ENCODE measurements at regions not wholly inside any gene's neighbourhood (a gene's known extent, or its start where the extent isn't known, plus 50 kb on each side); places are given as distances from the start of the nearest gene placed in this dataset.
"Not testable (repeated sequence)": the region's sequence is repeated elsewhere in the genome, so short reads cannot be mapped to it uniquely, and the experiment has no call there.

GRCh38 chr2:15758848-15759247 lies 167.2 kb downstream of the DDX1 start:
- Mint-ChIP-seq H3K27ac (no peak overlapping the region), H3K36me3 (ENCODE audit: low read depth) (no peaks in the 10 kb centered on the region), H3K27me3 (no peaks in the 10 kb centered on the region), H3K4me3 (no peak overlapping the region), H3K9me3 (no peaks in the 10 kb centered on the region), H3K4me1 (ENCODE audit: low read depth) (no peaks in the 10 kb centered on the region)
- DNase-seq, result no peak
- TF ChIP-seq, protein P1, sequence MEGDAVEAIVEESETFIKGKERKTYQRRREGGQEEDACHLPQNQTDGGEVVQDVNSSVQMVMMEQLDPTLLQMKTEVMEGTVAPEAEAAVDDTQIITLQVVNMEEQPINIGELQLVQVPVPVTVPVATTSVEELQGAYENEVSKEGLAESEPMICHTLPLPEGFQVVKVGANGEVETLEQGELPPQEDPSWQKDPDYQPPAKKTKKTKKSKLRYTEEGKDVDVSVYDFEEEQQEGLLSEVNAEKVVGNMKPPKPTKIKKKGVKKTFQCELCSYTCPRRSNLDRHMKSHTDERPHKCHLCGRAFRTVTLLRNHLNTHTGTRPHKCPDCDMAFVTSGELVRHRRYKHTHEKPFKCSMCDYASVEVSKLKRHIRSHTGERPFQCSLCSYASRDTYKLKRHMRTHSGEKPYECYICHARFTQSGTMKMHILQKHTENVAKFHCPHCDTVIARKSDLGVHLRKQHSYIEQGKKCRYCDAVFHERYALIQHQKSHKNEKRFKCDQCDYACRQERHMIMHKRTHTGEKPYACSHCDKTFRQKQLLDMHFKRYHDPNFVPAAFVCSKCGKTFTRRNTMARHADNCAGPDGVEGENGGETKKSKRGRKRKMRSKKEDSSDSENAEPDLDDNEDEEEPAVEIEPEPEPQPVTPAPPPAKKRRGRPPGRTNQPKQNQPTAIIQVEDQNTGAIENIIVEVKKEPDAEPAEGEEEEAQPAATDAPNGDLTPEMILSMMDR (IDR thresholded peaks at IDR 0.05), result no peak
- Histone ChIP-seq H3K27me3 (ENCODE audit: control insufficient read depth in 1 of 2, insufficient read depth in 2 of 2, low read length in 2 of 2) (peaks cover 0 to 4% of the 10 kb centered on the region in 2 experiments), H3K27ac (ENCODE audit: low read depth in 1 of 2, low read length in 2 of 2) (no peak overlapping the region), H3K4me3 (ENCODE audit: low read length) (no peak overlapping the region), H3K9me3 (ENCODE audit: control insufficient read depth in 1 of 2, insufficient read depth in 1 of 2, low read length in 2 of 2) (peaks cover 0 to 13% of the 10 kb centered on the region in 2 experiments), H3K4me1 (ENCODE audit: insufficient read depth, low read length) (no peaks in the 10 kb centered on the region), H3K36me3 (ENCODE audit: insufficient read depth, low read length) (no peaks in the 10 kb centered on the region)
- no peak for ATAC-seq (ENCODE audit: poor library complexity)
- intact Hi-C loops (cut with DNase I, micrococcal nuclease), result no loop called here
- ChIA-PET POLR2A (no interaction called here), CTCF (no interaction called here)

DNA sequence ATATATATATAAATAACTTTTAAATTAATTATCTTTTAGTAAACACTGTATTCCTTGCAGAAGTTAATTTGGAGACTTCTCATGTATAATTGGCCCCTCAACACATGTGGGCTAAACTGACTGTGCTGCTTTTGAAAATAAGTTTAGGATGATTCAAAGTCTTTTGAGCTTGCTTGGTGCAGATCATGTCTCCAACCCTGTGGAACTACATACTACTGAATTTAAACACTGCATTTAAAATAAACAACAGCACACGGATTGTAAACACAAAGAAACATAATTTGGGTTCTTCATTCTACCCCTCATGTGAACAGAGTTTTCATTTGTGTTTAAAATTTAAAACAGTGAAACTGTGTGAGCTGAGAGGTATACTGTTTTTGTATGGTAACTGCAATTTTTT lies 167.7 kb downstream of the DDX1 start:
- no peaks in the 10 kb centered on the region for H3K9me3 Mint-ChIP-seq
- H3K27me3 Mint-ChIP-seq, result no peaks in the 10 kb centered on the region
- no peaks in the 10 kb centered on the region for H3K36me3 Mint-ChIP-seq (ENCODE audit: low read depth)
- POLR2A ChIA-PET, result no interaction called here
- ATAC-seq (ENCODE audit: poor library complexity), result no peak
- peaks cover 0 to 4% of the 10 kb centered on the region in 2 experiments for H3K27me3 ChIP-seq (ENCODE audit: control insufficient read depth in 1 of 2, insufficient read depth in 2 of 2, low read length in 2 of 2)
- CTCF ChIA-PET, result no interaction called here
- no peak for DNase-seq
- H3K4me3 Mint-ChIP-seq, result no peak overlapping the region
- H3K27ac ChIP-seq (ENCODE audit: low read depth in 1 of 2, low read length in 2 of 2), result no peak overlapping the region
- H3K4me3 ChIP-seq (ENCODE audit: low read length), result no peak overlapping the region
- H3K36me3 ChIP-seq (ENCODE audit: insufficient read depth, low read length), result no peaks in the 10 kb centered on the region
- peaks cover 0 to 8% of the 10 kb centered on the region in 2 experiments for H3K9me3 ChIP-seq (ENCODE audit: control insufficient read depth in 1 of 2, insufficient read depth in 1 of 2, low read length in 2 of 2)
- H3K27ac Mint-ChIP-seq, result no peak overlapping the region
- no peaks in the 10 kb centered on the region for H3K4me1 ChIP-seq (ENCODE audit: insufficient read depth, low read length)
- TF ChIP-seq, protein P1 (IDR thresholded peaks at IDR 0.05), result no peak
- no peaks in the 10 kb centered on the region for H3K4me1 Mint-ChIP-seq (ENCODE audit: low read depth)
- intact Hi-C loops (cut with DNase I, micrococcal nuclease), result no loop called here

- not testable (repeated sequence) for H3K27me3 Mint-ChIP-seq
Observed at GRCh38 chr2:15759791-15760190, 168.1 kb downstream of the DDX1 start.

DNA sequence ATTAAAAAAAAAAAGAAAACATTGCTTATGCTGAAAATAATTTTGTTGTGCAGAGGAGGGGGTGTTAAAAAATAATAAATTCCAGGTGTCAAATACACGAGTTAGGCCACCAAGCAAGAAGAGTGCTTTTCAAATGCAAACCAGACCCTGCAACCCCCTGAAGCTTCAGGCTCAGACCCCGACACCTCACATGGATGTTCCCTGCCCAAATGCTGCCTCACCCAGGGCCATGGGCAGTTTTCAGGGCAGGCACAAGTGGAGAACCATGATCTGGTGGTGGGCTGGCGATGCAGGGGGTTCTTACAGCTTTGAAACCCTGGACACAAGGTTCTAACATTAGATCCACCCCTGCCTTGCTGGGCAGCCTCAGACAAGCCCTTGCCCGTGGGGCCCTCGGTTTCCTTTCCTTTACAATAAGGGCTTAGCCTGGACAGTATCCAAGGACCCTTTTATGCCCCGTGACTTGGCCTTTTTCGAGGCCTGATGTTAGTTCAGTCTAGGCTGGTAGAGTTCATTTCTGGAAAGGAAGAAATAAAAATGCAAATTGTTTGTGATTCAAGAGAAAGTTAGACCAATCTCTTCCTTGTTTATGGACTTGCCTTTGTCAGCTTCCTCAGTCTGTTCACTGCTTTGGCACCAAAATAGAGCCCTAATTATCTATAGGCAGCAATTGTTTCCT lies 168.7 kb downstream of the DDX1 start:
- no peak for ATAC-seq (ENCODE audit: poor library complexity)
- Histone ChIP-seq H3K9me3 (ENCODE audit: control insufficient read depth in 1 of 2, insufficient read depth in 1 of 2, low read length in 2 of 2) (peaks cover 0 to 6% of the 10 kb centered on the region in 2 experiments), H3K36me3 (ENCODE audit: insufficient read depth, low read length) (no peaks in the 10 kb centered on the region), H3K27ac (ENCODE audit: low read depth in 1 of 2, low read length in 2 of 2) (no peak overlapping the region), H3K4me1 (ENCODE audit: insufficient read depth, low read length) (no peaks in the 10 kb centered on the region), H3K4me3 (ENCODE audit: low read length) (no peak overlapping the region), H3K27me3 (ENCODE audit: control insufficient read depth in 1 of 2, insufficient read depth in 2 of 2, low read length in 2 of 2) (peaks cover 0 to 4% of the 10 kb centered on the region in 2 experiments)
- Mint-ChIP-seq H3K4me1 (ENCODE audit: low read depth) (no peaks in the 10 kb centered on the region), H3K9me3 (no peaks in the 10 kb centered on the region), H3K27me3 (no peaks in the 10 kb centered on the region), H3K4me3 (no peak overlapping the region), H3K27ac (no peak overlapping the region), H3K36me3 (ENCODE audit: low read depth) (no peaks in the 10 kb centered on the region)
- ChIA-PET CTCF (no interaction called here), POLR2A (no interaction called here)
- TF ChIP-seq, protein P1 (IDR thresholded peaks at IDR 0.05), result no peak
- intact Hi-C loops (cut with DNase I, micrococcal nuclease), result no loop called here
- DNase-seq, result no peak

More at GRCh38 chr2:15759791-15760190, 168.1 kb downstream of the DDX1 start:
- H3K36me3 Mint-ChIP-seq (ENCODE audit: low read depth); H3K36me3 ChIP-seq (ENCODE audit: insufficient read depth, low read length); H3K4me1 ChIP-seq (ENCODE audit: insufficient read depth, low read length); H3K27ac ChIP-seq (ENCODE audit: low read depth in 1 of 2, low read length in 2 of 2); DNase-seq; H3K27me3 ChIP-seq (ENCODE audit: control insufficient read depth in 1 of 2, insufficient read depth in 2 of 2, low read length in 2 of 2); H3K27ac Mint-ChIP-seq; H3K9me3 ChIP-seq (ENCODE audit: control insufficient read depth in 1 of 2, insufficient read depth in 1 of 2, low read length in 2 of 2); ATAC-seq (ENCODE audit: poor library complexity); H3K4me1 Mint-ChIP-seq (ENCODE audit: low read depth); H3K4me3 Mint-ChIP-seq; intact Hi-C loops (cut with DNase I, micrococcal nuclease); POLR2A ChIA-PET; H3K4me3 ChIP-seq (ENCODE audit: low read length); CTCF ChIA-PET; H3K9me3 Mint-ChIP-seq: not testable (repeated sequence)
